Spinal cord (tissue), 9 donors: ENCODE measurements at regions not wholly inside any gene's neighbourhood (a gene's known extent, or its start where the extent isn't known, plus 50 kb on each side); places are given as distances from the start of the nearest gene placed in this dataset.

Source experiments
- DNase-seq, 6 donors: peaks; one replicate each; pipeline versions ENCODE4 v3.0.0 to v3.0.0-alpha.2; 2013 to 2015; ENCODE audit warnings: low spot score in 6 of 6, low read depth in 4 of 6
- H3K27ac ChIP-seq: one replicate; pipeline ENCODE4 v1.5.1; 2013; ENCODE audit warnings: low read depth, low read length, control low read depth
- H3K27me3 ChIP-seq: one replicate; pipeline ENCODE4 v1.6.1; 2013; ENCODE audit warnings: low read length; ENCODE audit not compliant: control insufficient read depth, insufficient read depth
- H3K36me3 ChIP-seq: one replicate; pipeline ENCODE4 v1.6.1; 2013; ENCODE audit warnings: low read length; ENCODE audit not compliant: control insufficient read depth, insufficient read depth
- H3K4me1 ChIP-seq: one replicate; pipeline ENCODE4 v1.6.1; 2013; ENCODE audit warnings: low read length; ENCODE audit not compliant: control insufficient read depth, insufficient read depth
- H3K4me3 ChIP-seq: one replicate; pipeline ENCODE4 v1.5.1; 2013; ENCODE audit warnings: low read depth, low read length, control low read depth
- H3K9me3 ChIP-seq: one replicate; pipeline ENCODE4 v1.6.1; 2013; ENCODE audit warnings: low read length; ENCODE audit not compliant: control insufficient read depth, insufficient read depth
- WGBS: methylation state at CpG from one replicate; pipeline ENCODE4 v1.1.5; 2013; ENCODE audit warnings: missing lambda C conversion rate; ENCODE audit not compliant: insufficient coverage; 5-methylcytosine and 5-hydroxymethylcytosine counted together
- donor health status: healthy.

GRCh38 chr1:4970532-4970931, 316.1 kb downstream of the AJAP1 start:
- H3K27ac ChIP-seq, result no peak overlapping the region
- DNase-seq, result no peak
- no peaks in the 10 kb centered on the region for H3K27me3 ChIP-seq
- H3K4me3 ChIP-seq, result no peak overlapping the region
- H3K36me3 ChIP-seq, result no peaks in the 10 kb centered on the region
- H3K9me3 ChIP-seq, result no peaks in the 10 kb centered on the region
- WGBS, result 100% methylated on average over 1 of the region's 3 CpGs
- no peaks in the 10 kb centered on the region for H3K4me1 ChIP-seq

GRCh38 chr1:4969556-4970129, 315.2 kb downstream of the AJAP1 start:
- Histone ChIP-seq H3K4me1 (peaks cover 3% of the 10 kb centered on the region), H3K27me3 (no peaks in the 10 kb centered on the region)
- 94% methylated on average over 4 of the region's 4 CpGs for WGBS

GRCh38 chr1:4965346-4966075, 311.1 kb downstream of the AJAP1 start:
- WGBS, result 67% methylated on average over 2 of the region's 5 CpGs
- peak in 1 of 6 donors; percentile 65 for DNase-seq

More at GRCh38 chr1:4969556-4970129, 315.2 kb downstream of the AJAP1 start:
- H3K4me3 ChIP-seq, result no peak overlapping the region
- no peaks in the 10 kb centered on the region for H3K36me3 ChIP-seq
- no peak for DNase-seq
- H3K27ac ChIP-seq, result no peak overlapping the region
- no peaks in the 10 kb centered on the region for H3K9me3 ChIP-seq

GRCh38 chr1:4964634-4965345, 310.4 kb downstream of the AJAP1 start:
- H3K4me3 ChIP-seq, result no peak overlapping the region
- no peak for DNase-seq
- no peaks in the 10 kb centered on the region for H3K9me3 ChIP-seq
- 72% methylated on average over 8 of the region's 13 CpGs for WGBS
- no peaks in the 10 kb centered on the region for H3K36me3 ChIP-seq
- no peak overlapping the region for H3K27ac ChIP-seq
- no peaks in the 10 kb centered on the region for H3K27me3 ChIP-seq
- H3K4me1 ChIP-seq, result peaks cover 3% of the 10 kb centered on the region

More at GRCh38 chr1:4965346-4966075, 311.1 kb downstream of the AJAP1 start:
- Histone ChIP-seq H3K4me3 (no peak overlapping the region), H3K27ac (no peak overlapping the region), H3K27me3 (no peaks in the 10 kb centered on the region), H3K36me3 (no peaks in the 10 kb centered on the region), H3K4me1 (peaks cover 3% of the 10 kb centered on the region), H3K9me3 (no peaks in the 10 kb centered on the region)

- DNase-seq, result no peak
- peaks cover 3% of the 10 kb centered on the region for H3K4me1 ChIP-seq
- no peak overlapping the region for H3K27ac ChIP-seq
- H3K4me3 ChIP-seq, result no peak overlapping the region
- no peaks in the 10 kb centered on the region for H3K36me3 ChIP-seq
- H3K27me3 ChIP-seq, result no peaks in the 10 kb centered on the region
- 93% methylated on average over 8 of the region's 8 CpGs for WGBS
- H3K9me3 ChIP-seq, result no peaks in the 10 kb centered on the region
Measured at GRCh38 chr1:4963251-4963650, 308.8 kb downstream of the AJAP1 start.

GRCh38 chr1:4962836-4963235, 308.4 kb downstream of the AJAP1 start:
- Histone ChIP-seq H3K4me1 (peaks cover 3% of the 10 kb centered on the region), H3K27me3 (no peaks in the 10 kb centered on the region), H3K36me3 (no peaks in the 10 kb centered on the region), H3K9me3 (no peaks in the 10 kb centered on the region), H3K4me3 (no peak overlapping the region), H3K27ac (no peak overlapping the region)
- DNase-seq, result no peak
- WGBS, result 80% methylated on average over 8 of the region's 10 CpGs

GRCh38 chr1:4961935-4962645, 307.7 kb downstream of the AJAP1 start:
- H3K27ac ChIP-seq, result no peak overlapping the region
- H3K4me3 ChIP-seq, result no peak overlapping the region
- 87% methylated on average over 8 of the region's 8 CpGs for WGBS
- no peak for DNase-seq
- H3K9me3 ChIP-seq, result no peaks in the 10 kb centered on the region
- no peaks in the 10 kb centered on the region for H3K27me3 ChIP-seq
- no peaks in the 10 kb centered on the region for H3K36me3 ChIP-seq
- H3K4me1 ChIP-seq, result peaks cover 3% of the 10 kb centered on the region

- Histone ChIP-seq H3K4me1 (peaks cover 3% of the 10 kb centered on the region), H3K36me3 (no peaks in the 10 kb centered on the region), H3K27ac (no peak overlapping the region), H3K4me3 (no peak overlapping the region), H3K9me3 (no peaks in the 10 kb centered on the region), H3K27me3 (no peaks in the 10 kb centered on the region)
- no peak for DNase-seq
- 79% methylated on average over 15 of the region's 16 CpGs for WGBS
Measured at GRCh38 chr1:4960782-4961475, 306.5 kb downstream of the AJAP1 start.

GRCh38 chr1:4960336-4960735, 305.9 kb downstream of the AJAP1 start:
- no peak overlapping the region for H3K4me3 ChIP-seq
- WGBS, result 86% methylated on average over 9 of the region's 9 CpGs
- H3K27me3 ChIP-seq, result no peaks in the 10 kb centered on the region
- DNase-seq, result no peak
- H3K9me3 ChIP-seq, result no peaks in the 10 kb centered on the region
- no peaks in the 10 kb centered on the region for H3K36me3 ChIP-seq
- H3K27ac ChIP-seq, result no peak overlapping the region
- H3K4me1 ChIP-seq, result peaks cover 2% of the 10 kb centered on the region
